ENCODE measurements at regions not wholly inside any gene's neighbourhood (a gene's known extent, or its start where the extent isn't known, plus 50 kb on each side); places are given as distances from the start of the nearest gene placed in this dataset.

DNA sequence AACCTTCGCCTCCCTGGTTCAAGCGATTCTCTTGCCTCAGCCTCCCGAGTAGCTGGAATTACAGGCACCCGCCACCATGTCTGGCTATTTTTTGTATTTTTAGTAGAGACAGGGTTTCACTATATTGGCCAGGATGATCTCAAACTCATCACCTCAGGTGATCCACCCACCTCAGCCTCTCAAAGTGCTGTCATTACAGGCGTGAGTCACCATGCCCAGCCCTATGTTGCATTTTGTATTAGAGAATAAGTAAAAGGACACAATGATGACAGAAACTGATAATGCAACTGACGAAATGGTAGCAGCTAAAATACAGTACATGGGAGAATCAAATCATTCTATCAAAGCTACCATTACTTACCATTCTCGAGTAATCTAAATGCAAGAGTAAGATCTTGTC is 276.7 kb downstream of the DSEL start:
- no peak for TF ChIP-seq CTCF (IDR thresholded peaks at IDR 0.05 in 4 of 5, conservative IDR thresholded peaks at IDR 0.05 in 1 of 5)
- no peak for TF ChIP-seq POLR2A (IDR thresholded peaks at IDR 0.05)
- no peaks in the 10 kb centered on the region for H3K9me3 ChIP-seq
- H3K36me3 ChIP-seq = no peaks in the 10 kb centered on the region
- in situ Hi-C loops (cut with MboI; ENCODE audit: low sequenced_read_pairs in 4 of 4) (no loop called here), intact Hi-C loops (cut with DNase I; ENCODE audit: low total_unique reads) (no loop called here)
- no peaks in the 10 kb centered on the region for H3K4me1 ChIP-seq
- DNase-seq (no peak), ATAC-seq (no peak)
- no peak overlapping the region for H3K27ac ChIP-seq
- H3K27me3 ChIP-seq = no peaks in the 10 kb centered on the region
- no peak overlapping the region for H3K4me3 ChIP-seq

DNA sequence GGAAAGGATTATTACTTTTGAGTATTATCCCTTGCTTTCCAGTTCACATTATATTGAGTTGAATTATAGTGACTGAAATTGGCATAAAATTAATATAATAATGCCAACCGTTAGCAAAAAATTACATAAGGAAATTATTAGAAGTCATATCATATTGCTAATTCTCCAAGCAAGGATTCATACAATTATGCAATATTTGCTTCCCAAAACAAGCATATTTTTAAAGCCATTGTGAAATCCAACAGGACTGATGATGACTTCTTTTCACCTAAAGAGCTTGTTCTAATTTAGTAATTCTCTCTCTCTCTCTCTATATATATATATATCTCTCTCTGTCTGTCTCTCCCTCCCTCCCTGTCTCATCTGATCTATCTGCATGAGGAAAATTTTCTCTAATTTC is 283.5 kb downstream of the DSEL start:
- no peak for DNase-seq
- Histone ChIP-seq H3K9me3 (no peaks in the 10 kb centered on the region), H3K27me3 (no peaks in the 10 kb centered on the region), H3K27ac (no peak overlapping the region), H3K4me1 (no peaks in the 10 kb centered on the region), H3K4me3 (no peak overlapping the region), H3K36me3 (no peaks in the 10 kb centered on the region)
- no peak for ATAC-seq
- in situ Hi-C loops (cut with MboI; ENCODE audit: low sequenced_read_pairs in 4 of 4) = no loop called here
- intact Hi-C loops (cut with DNase I; ENCODE audit: low total_unique reads) = no loop called here
- TF ChIP-seq POLR2A (IDR thresholded peaks at IDR 0.05) (no peak), CTCF (IDR thresholded peaks at IDR 0.05 in 4 of 5, conservative IDR thresholded peaks at IDR 0.05 in 1 of 5) (no peak)

DNA sequence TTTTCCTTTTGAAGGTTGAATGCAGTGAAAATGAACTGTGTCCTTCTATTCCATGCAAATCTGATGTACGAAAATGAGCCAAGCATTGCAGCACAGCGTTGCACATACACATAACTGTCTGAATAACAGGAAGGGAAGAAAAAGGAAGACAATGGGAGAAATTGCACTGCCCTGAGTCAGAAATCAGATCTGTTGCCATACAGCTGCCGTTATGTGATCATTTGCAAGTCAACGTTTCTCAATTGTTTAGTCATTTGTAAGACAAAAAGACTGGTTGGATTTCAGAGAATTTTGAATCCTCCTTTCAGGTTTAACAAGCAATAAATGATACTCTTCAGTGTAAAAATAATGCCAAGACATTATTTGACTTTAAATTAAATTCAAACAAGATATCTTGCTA is 284.1 kb downstream of the DSEL start:
- Histone ChIP-seq H3K4me1 (no peaks in the 10 kb centered on the region), H3K9me3 (no peaks in the 10 kb centered on the region), H3K4me3 (no peak overlapping the region), H3K27me3 (no peaks in the 10 kb centered on the region), H3K27ac (no peak overlapping the region), H3K36me3 (no peaks in the 10 kb centered on the region)
- in situ Hi-C loops (cut with MboI; ENCODE audit: low sequenced_read_pairs in 4 of 4) (no loop called here), intact Hi-C loops (cut with DNase I; ENCODE audit: low total_unique reads) (no loop called here)
- ATAC-seq = no peak
- TF ChIP-seq POLR2A (IDR thresholded peaks at IDR 0.05) = no peak
- no peak for TF ChIP-seq CTCF (IDR thresholded peaks at IDR 0.05 in 4 of 5, conservative IDR thresholded peaks at IDR 0.05 in 1 of 5)
- DNase-seq = no peak

DNA sequence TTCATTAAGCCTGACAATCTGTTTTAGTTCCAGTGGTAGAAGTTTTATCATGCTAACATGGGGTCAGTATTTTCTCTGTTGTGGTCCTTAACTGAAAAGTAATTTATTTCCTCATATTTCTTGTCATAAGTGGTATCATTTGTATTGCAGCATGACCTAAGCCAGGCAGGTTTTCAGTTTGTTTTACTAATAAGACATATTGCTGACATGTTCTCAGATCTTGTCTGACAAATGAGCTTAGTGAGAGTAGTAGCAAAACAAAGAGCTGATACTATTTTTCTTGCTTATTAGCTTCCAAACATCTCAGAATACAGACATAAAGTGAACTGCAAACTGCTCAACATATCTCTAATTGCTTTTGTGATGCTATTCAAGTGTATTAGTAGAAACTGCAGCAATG is 293.6 kb downstream of the DSEL start:
- Histone ChIP-seq H3K4me3 (no peak overlapping the region), H3K27me3 (no peaks in the 10 kb centered on the region), H3K36me3 (no peaks in the 10 kb centered on the region), H3K9me3 (no peaks in the 10 kb centered on the region), H3K4me1 (no peaks in the 10 kb centered on the region), H3K27ac (no peak overlapping the region)
- intact Hi-C loops (cut with DNase I; ENCODE audit: low total_unique reads) = no loop called here
- in situ Hi-C loops (cut with MboI; ENCODE audit: low sequenced_read_pairs in 4 of 4) = loop anchor here in 2 of 4 donors (10.0 to 25.0 kb wide), 2 partner anchors 1439 to 1442 kb away; no protein-coding TSS in a partner anchor
- DNase-seq (no peak), ATAC-seq (no peak)
- TF ChIP-seq CTCF (IDR thresholded peaks at IDR 0.05 in 4 of 5, conservative IDR thresholded peaks at IDR 0.05 in 1 of 5) = no peak
- no peak for TF ChIP-seq POLR2A (IDR thresholded peaks at IDR 0.05)

DNA sequence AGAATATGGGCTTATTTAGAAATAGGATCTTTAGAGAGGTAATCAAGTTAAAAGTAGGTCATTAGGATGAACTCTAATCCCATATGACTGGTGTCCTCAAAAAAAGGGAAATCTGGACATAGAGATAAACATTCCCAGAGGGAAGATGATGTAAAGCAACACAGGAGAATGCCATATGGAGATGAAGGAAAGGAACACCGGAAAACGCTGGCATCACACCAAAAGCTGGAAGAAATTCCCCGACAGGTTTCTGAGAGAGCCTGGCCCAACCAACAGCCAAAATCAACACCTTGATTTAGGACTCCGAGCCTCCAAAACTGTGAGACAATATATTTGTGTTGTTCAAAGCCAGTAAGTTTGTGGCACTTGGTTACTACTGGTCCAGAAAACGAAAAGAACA is 296.7 kb downstream of the DSEL start:
- H3K27ac ChIP-seq = no peak overlapping the region
- no peak overlapping the region for H3K4me3 ChIP-seq
- ATAC-seq (no peak), DNase-seq (no peak)
- in situ Hi-C loops (cut with MboI; ENCODE audit: low sequenced_read_pairs in 4 of 4) (loop anchor here in 3 of 4 donors (10.0 to 25.0 kb wide), 3 partner anchors 1435 to 1445 kb away; no protein-coding TSS in a partner anchor), intact Hi-C loops (cut with DNase I; ENCODE audit: low total_unique reads) (loop anchor here (5.0 kb wide), 1 partner anchor 1442 kb away; no protein-coding TSS in a partner anchor)
- TF ChIP-seq CTCF (IDR thresholded peaks at IDR 0.05 in 4 of 5, conservative IDR thresholded peaks at IDR 0.05 in 1 of 5) (no peak), POLR2A (IDR thresholded peaks at IDR 0.05) (no peak)
- no peaks in the 10 kb centered on the region for H3K4me1 ChIP-seq
- H3K36me3 ChIP-seq = no peaks in the 10 kb centered on the region
- no peaks in the 10 kb centered on the region for H3K9me3 ChIP-seq
- H3K27me3 ChIP-seq = no peaks in the 10 kb centered on the region

Data from gastrocnemius medialis (tissue), 4 donors.